Activated naive CD8-positive, alpha-beta T cell treated with anti-CD3 and anti-CD28 coated beads, Interleukin-2, amount 10 ng/mL, durations not matched to agents 7 days and 5 days (primary cell): ENCODE measurements at regions not wholly inside any gene's neighbourhood (a gene's known extent, or its start where the extent isn't known, plus 50 kb on each side); places are given as distances from the start of the nearest gene placed in this dataset.

Experiments
- ATAC-seq: fragments of 150-1000 bp; cut with Tn5 transposase; one replicate; pipeline ENCODE4 v1.10.0; 2021; ENCODE audit warnings: low read depth, moderate library complexity
- POLR2A ChIA-PET: fragments of 350-600 bp; sonication (Branson Sonifier 250); formaldehyde crosslinking; loops from one replicate; lab custom pipeline; 2021; ENCODE audit warnings: antibody characterized with exemption; lab: Charles Lee
- DNase-seq: peaks from one replicate; pipeline ENCODE4 v3.0.0; 2021
- H3K27ac Mint-ChIP-seq: one replicate; pipeline ENCODE4 v1.8.0; 2022; ENCODE audit warnings: mild to moderate bottlenecking, mixed read lengths
- H3K27me3 Mint-ChIP-seq: one replicate; pipeline ENCODE4 v1.8.0; 2022; ENCODE audit warnings: mild to moderate bottlenecking, moderate library complexity, mixed read lengths
- H3K36me3 Mint-ChIP-seq: one replicate; pipeline ENCODE4 v1.8.0; 2021; ENCODE audit warnings: mild to moderate bottlenecking, mixed read lengths
- H3K4me1 Mint-ChIP-seq: one replicate; pipeline ENCODE4 v1.8.0; 2021; ENCODE audit warnings: mixed read lengths
- H3K4me3 Mint-ChIP-seq: one replicate; pipeline ENCODE4 v1.8.0; 2022; ENCODE audit warnings: mild to moderate bottlenecking, moderate library complexity, mixed read lengths
- H3K9me3 Mint-ChIP-seq: one replicate; pipeline ENCODE4 v1.8.0; 2021; ENCODE audit warnings: mixed read lengths

GRCh38 chr14:105845725-105846309 lies 319.4 kb downstream of the TMEM121 start:
- Mint-ChIP-seq H3K4me1 (no peaks in the 10 kb centered on the region), H3K4me3 (no peak overlapping the region), H3K27ac (no peak overlapping the region), H3K27me3 (no peaks in the 10 kb centered on the region), H3K9me3 (no peaks in the 10 kb centered on the region), H3K36me3 (no peaks in the 10 kb centered on the region)
- POLR2A ChIA-PET = no interaction called here
- DNase-seq (peak; percentile 22), ATAC-seq (no peak)

GRCh38 chr14:105846312-105846711 lies 319.9 kb downstream of the TMEM121 start:
- H3K27ac Mint-ChIP-seq = no peak overlapping the region
- no peak for ATAC-seq

GRCh38 chr14:105847400-105847799 lies 321.0 kb downstream of the TMEM121 start:
- Mint-ChIP-seq H3K27me3 (no peaks in the 10 kb centered on the region), H3K4me1 (no peaks in the 10 kb centered on the region), H3K9me3 (no peaks in the 10 kb centered on the region), H3K27ac (no peak overlapping the region), H3K4me3 (no peak overlapping the region), H3K36me3 (no peaks in the 10 kb centered on the region)
- ATAC-seq (no peak), DNase-seq (no peak)
- POLR2A ChIA-PET = no interaction called here

More at GRCh38 chr14:105846312-105846711, 319.9 kb downstream of the TMEM121 start:
- POLR2A ChIA-PET = no interaction called here
- no peaks in the 10 kb centered on the region for H3K4me1 Mint-ChIP-seq
- no peaks in the 10 kb centered on the region for H3K36me3 Mint-ChIP-seq
- no peaks in the 10 kb centered on the region for H3K27me3 Mint-ChIP-seq
- H3K9me3 Mint-ChIP-seq = no peaks in the 10 kb centered on the region
- no peak for DNase-seq
- H3K4me3 Mint-ChIP-seq = no peak overlapping the region

- POLR2A ChIA-PET = no interaction called here
- Mint-ChIP-seq H3K27me3 (no peaks in the 10 kb centered on the region), H3K36me3 (peaks cover 2% of the 10 kb centered on the region), H3K27ac (no peak overlapping the region), H3K4me3 (no peak overlapping the region), H3K9me3 (no peaks in the 10 kb centered on the region), H3K4me1 (peaks cover 2% of the 10 kb centered on the region)
- ATAC-seq (no peak), DNase-seq (no peak)
These were observed 322.2 kb downstream of the TMEM121 start for GRCh38 chr14:105848570-105848969.

- Mint-ChIP-seq H3K4me3 (no peak overlapping the region), H3K36me3 (peaks cover 3% of the 10 kb centered on the region), H3K4me1 (peaks cover 3% of the 10 kb centered on the region), H3K27ac (no peak overlapping the region), H3K9me3 (no peaks in the 10 kb centered on the region), H3K27me3 (no peaks in the 10 kb centered on the region)
- DNase-seq = no peak
- POLR2A ChIA-PET = no interaction called here
- no peak for ATAC-seq
These were observed 323.7 kb downstream of the TMEM121 start for GRCh38 chr14:105849933-105850626.

- DNase-seq = peak; percentile 23
- Mint-ChIP-seq H3K36me3 (peaks cover 3% of the 10 kb centered on the region), H3K27ac (no peak overlapping the region), H3K4me3 (no peak overlapping the region), H3K4me1 (peaks cover 4% of the 10 kb centered on the region), H3K9me3 (no peaks in the 10 kb centered on the region), H3K27me3 (no peaks in the 10 kb centered on the region)
- POLR2A ChIA-PET = no interaction called here
- no peak for ATAC-seq
These were observed 324.6 kb downstream of the TMEM121 start for GRCh38 chr14:105850853-105851581.

GRCh38 chr14:105851716-105852377 lies 325.5 kb downstream of the TMEM121 start:
- H3K36me3 Mint-ChIP-seq = peaks cover 3% of the 10 kb centered on the region
- ATAC-seq (no peak), DNase-seq (no peak)
- POLR2A ChIA-PET = no interaction called here
- peaks cover 4% of the 10 kb centered on the region for H3K4me1 Mint-ChIP-seq
- H3K9me3 Mint-ChIP-seq = no peaks in the 10 kb centered on the region
- H3K4me3 Mint-ChIP-seq = no peak overlapping the region
- H3K27me3 Mint-ChIP-seq = no peaks in the 10 kb centered on the region
- no peak overlapping the region for H3K27ac Mint-ChIP-seq

GRCh38 chr14:105852378-105853088 lies 326.1 kb downstream of the TMEM121 start:
- no peak overlapping the region for H3K27ac Mint-ChIP-seq
- DNase-seq (no peak), ATAC-seq (no peak)
- H3K9me3 Mint-ChIP-seq = no peaks in the 10 kb centered on the region
- H3K4me1 Mint-ChIP-seq = peaks cover 4% of the 10 kb centered on the region
- no peak overlapping the region for H3K4me3 Mint-ChIP-seq
- H3K27me3 Mint-ChIP-seq = no peaks in the 10 kb centered on the region
- H3K36me3 Mint-ChIP-seq = peaks cover 3% of the 10 kb centered on the region
- POLR2A ChIA-PET = no interaction called here

GRCh38 chr14:105853089-105853906 lies 326.9 kb downstream of the TMEM121 start:
- Mint-ChIP-seq H3K27ac (peak overlapping the region; percentile 34), H3K36me3 (peaks cover 3% of the 10 kb centered on the region), H3K4me1 (peaks cover 6% of the 10 kb centered on the region), H3K27me3 (no peaks in the 10 kb centered on the region), H3K4me3 (no peak overlapping the region), H3K9me3 (no peaks in the 10 kb centered on the region)
- POLR2A ChIA-PET = no interaction called here
- DNase-seq (peak; percentile 25), ATAC-seq (no peak)

- DNase-seq (no peak), ATAC-seq (no peak)
- H3K27me3 Mint-ChIP-seq = no peaks in the 10 kb centered on the region
- H3K9me3 Mint-ChIP-seq = no peaks in the 10 kb centered on the region
- H3K4me3 Mint-ChIP-seq = no peak overlapping the region
- POLR2A ChIA-PET = no interaction called here
- peaks cover 11% of the 10 kb centered on the region for H3K4me1 Mint-ChIP-seq
- H3K27ac Mint-ChIP-seq = no peak overlapping the region
- H3K36me3 Mint-ChIP-seq = peaks cover 3% of the 10 kb centered on the region
These were observed 327.7 kb downstream of the TMEM121 start for GRCh38 chr14:105853907-105854599.

- POLR2A ChIA-PET = no interaction called here
- peaks cover 11% of the 10 kb centered on the region for H3K4me1 Mint-ChIP-seq
- no peaks in the 10 kb centered on the region for H3K27me3 Mint-ChIP-seq
- peak overlapping the region; percentile 45 for H3K27ac Mint-ChIP-seq
- H3K36me3 Mint-ChIP-seq = peaks cover 3% of the 10 kb centered on the region
- no peak for ATAC-seq
- no peak overlapping the region for H3K4me3 Mint-ChIP-seq
- no peaks in the 10 kb centered on the region for H3K9me3 Mint-ChIP-seq
- DNase-seq = no peak
These were observed 328.3 kb downstream of the TMEM121 start for GRCh38 chr14:105854600-105855245.
